IMR-90 (cell line): ENCODE measurements at regions not wholly inside any gene's neighbourhood (a gene's known extent, or its start where the extent isn't known, plus 50 kb on each side); places are given as distances from the start of the nearest gene placed in this dataset.
A peak's percentile ranks its signal among the peaks of the same experiment; 100 is the strongest.

Experiments used
- ATAC-seq: fragments of 200-7000 bp; cut with Tn5 transposase; 2 replicates; pipeline ENCODE4 v1.9.1; 2020; ENCODE audit warnings: low read depth, mild to moderate bottlenecking, moderate library complexity
- BruUV-seq: library from RNA; stranded (reverse); fragments of 400-500 nt; replicated peaks from 2 replicates; lab custom pipeline; 2021; lab: Mats Ljungman, UMichigan
- CTCF ChIA-PET: fragments of 300-600 bp; formaldehyde crosslinking; extraction: SDS; loops from one replicate; lab custom pipeline; 2021; ENCODE audit warnings: antibody characterized with exemption; lab: Yijun Ruan, JAX
- POLR2A ChIA-PET: fragments of 300-600 bp; sonication (Branson Sonifier 250); formaldehyde crosslinking; loops from one replicate; lab custom pipeline; 2022; ENCODE audit warnings: antibody characterized with exemption; ENCODE audit not compliant: unreplicated experiment; lab: Charles Lee
- DNase-seq: peaks from one replicate; pipeline ENCODE4 v3.0.0; 2013
- H2AFZ ChIP-seq: replicated peaks from 2 replicates; pipeline ENCODE3; 2013; ENCODE audit warnings: low read length, mild to moderate bottlenecking; ENCODE audit not compliant: poor library complexity
- H2AK5ac ChIP-seq: 2 replicates; pipeline ENCODE4 v1.6.1; 2013; ENCODE audit warnings: low read depth, low read length, inconsistent platforms
- H2AK9ac ChIP-seq: replicated peaks from 2 replicates; pipeline ENCODE3; 2013; ENCODE audit warnings: mild to moderate bottlenecking, low read depth, low read length, moderate library complexity; ENCODE audit not compliant: poor library complexity
- H2BK120ac ChIP-seq: 2 replicates; pipeline ENCODE4 v1.6.1; 2013; ENCODE audit warnings: low read depth, low read length, inconsistent platforms
- H2BK15ac ChIP-seq: 3 replicates; pipeline ENCODE4 v1.6.1; 2013; ENCODE audit warnings: low read depth, low read length, inconsistent platforms
- H2BK20ac ChIP-seq: 2 replicates; pipeline ENCODE4 v1.6.1; 2013; ENCODE audit warnings: low read depth, mild to moderate bottlenecking, inconsistent platforms, low read length, moderate library complexity
- H2BK5ac ChIP-seq: 2 replicates; pipeline ENCODE4 v1.6.1; 2013; ENCODE audit warnings: mild to moderate bottlenecking, low read depth, low read length, inconsistent platforms; ENCODE audit not compliant: poor library complexity, severe bottlenecking
- H3K14ac ChIP-seq: replicated peaks from 2 replicates; pipeline ENCODE4 v1.6.1; 2013; ENCODE audit warnings: low read depth, low read length, inconsistent platforms
- H3K18ac ChIP-seq: 2 replicates; pipeline ENCODE4 v1.6.1; 2013; ENCODE audit warnings: low read depth, low read length, control low read depth
- H3K23ac ChIP-seq: 2 replicates; pipeline ENCODE4 v1.6.1; 2013; ENCODE audit warnings: low read depth, low read length, inconsistent platforms
- H3K27ac ChIP-seq: 2 replicates; pipeline ENCODE4 v1.5.1; 2013; ENCODE audit warnings: mild to moderate bottlenecking, control low read depth, low read length; ENCODE audit not compliant: insufficient read depth
- H3K27me3 ChIP-seq: 2 replicates; pipeline ENCODE4 v1.6.1; 2013; ENCODE audit warnings: low read length; ENCODE audit not compliant: control insufficient read depth, insufficient read depth
- H3K36me3 ChIP-seq: 2 replicates; pipeline ENCODE4 v1.6.1; 2013; ENCODE audit warnings: low read length, mixed read lengths; ENCODE audit not compliant: control insufficient read depth, insufficient read depth
- H3K4ac ChIP-seq: 2 replicates; pipeline ENCODE4 v1.6.1; 2013; ENCODE audit warnings: low read depth, low read length, inconsistent platforms
- H3K4me1 ChIP-seq: 2 replicates; pipeline ENCODE4 v1.6.1; 2013; ENCODE audit warnings: low read length, mixed read lengths; ENCODE audit not compliant: control insufficient read depth, insufficient read depth
- H3K4me2 ChIP-seq: 2 replicates; pipeline ENCODE4 v1.6.1; 2013; ENCODE audit warnings: low read depth, mild to moderate bottlenecking, control low read depth, low read length, moderate library complexity
- H3K4me3 ChIP-seq: 2 replicates; pipeline ENCODE4 v1.5.1; 2013; ENCODE audit warnings: low read depth, mild to moderate bottlenecking, control low read depth, low read length, moderate library complexity; ENCODE audit not compliant: insufficient read depth
- H3K56ac ChIP-seq: 2 replicates; pipeline ENCODE4 v1.6.1; 2013; ENCODE audit warnings: low read length, inconsistent platforms; ENCODE audit not compliant: insufficient read depth; ENCODE audit errors: extremely low read depth
- H3K79me1 ChIP-seq, 2 experiments: 2 replicates each; pipeline ENCODE4 v1.6.1; 2013; ENCODE audit warnings: low read length in 2 of 2, inconsistent platforms in 1 of 2, low read depth in 1 of 2
- H3K9ac ChIP-seq: 2 replicates; pipeline ENCODE4 v1.6.1; 2013; ENCODE audit warnings: low read depth, low read length, control low read depth
- H3K9me1 ChIP-seq: 2 replicates; pipeline ENCODE4 v1.6.1; 2013; ENCODE audit warnings: low read length, inconsistent platforms; ENCODE audit not compliant: insufficient read depth
- H3K9me3 ChIP-seq: 2 replicates; pipeline ENCODE4 v1.6.1; 2013; ENCODE audit warnings: low read length; ENCODE audit not compliant: control insufficient read depth, insufficient read depth
- H4K20me1 ChIP-seq: 2 replicates; pipeline ENCODE4 v1.6.1; 2013; ENCODE audit warnings: low read length, inconsistent platforms; ENCODE audit not compliant: insufficient read depth
- H4K5ac ChIP-seq: 2 replicates; pipeline ENCODE4 v1.6.1; 2013; ENCODE audit warnings: mild to moderate bottlenecking, low read depth, low read length, control low read depth
- H4K8ac ChIP-seq, 2 experiments: 2 replicates each; pipeline ENCODE4 v1.6.1; 2013; ENCODE audit warnings: low read depth in 2 of 2, low read length in 2 of 2, control low read depth in 1 of 2, inconsistent platforms in 1 of 2
- H4K91ac ChIP-seq: 2 replicates; pipeline ENCODE4 v1.6.1; 2013; ENCODE audit warnings: low read depth, low read length, inconsistent platforms; ENCODE audit not compliant: insufficient read depth
- BHLHE40 ChIP-seq: fragments of 150-350 bp; IDR thresholded peaks from 2 replicates; pipeline ENCODE4 v1.6.1; 2016; ENCODE audit warnings: mild to moderate bottlenecking, low read depth, low read length
- WGBS, 2 experiments: methylation state at CpG; one replicate each; pipeline versions ENCODE4 v1.1.5 to v1.1.7; 2013; ENCODE audit warnings: missing lambda C conversion rate in 2 of 2; ENCODE audit not compliant: insufficient read length in 1 of 2; ENCODE audit errors: extremely low coverage in 2 of 2; 5-methylcytosine and 5-hydroxymethylcytosine counted together
- dilution Hi-C: fragments of 300-500 bp; cut with HindIII; formaldehyde crosslinking; loops from one replicate; pipeline ENCODE4 v1.14.3; 2018; ENCODE audit warnings: low sequenced_read_pairs; ENCODE audit not compliant: unreplicated experiment
- in situ Hi-C: fragments of 300-500 bp; cut with MboI; formaldehyde crosslinking; loops from 3 replicates; pipeline ENCODE4 v1.14.3; 2019; ENCODE audit warnings: low sequenced_read_pairs, inconsistent platforms, mixed read lengths
- intact Hi-C: fragments of 100-400 bp; cut with micrococcal nuclease; formaldehyde crosslinking; loops from 2 replicates; pipeline ENCODE4 v1.10.0; 2022
- TF ChIP-seq, protein P1 (sequence below): conservative IDR thresholded peaks from 2 replicates; pipeline ENCODE4 v1.5.1; 2012; ENCODE audit warnings: mild to moderate bottlenecking, low read depth, low read length, improper control_type of control experiment

DNA sequence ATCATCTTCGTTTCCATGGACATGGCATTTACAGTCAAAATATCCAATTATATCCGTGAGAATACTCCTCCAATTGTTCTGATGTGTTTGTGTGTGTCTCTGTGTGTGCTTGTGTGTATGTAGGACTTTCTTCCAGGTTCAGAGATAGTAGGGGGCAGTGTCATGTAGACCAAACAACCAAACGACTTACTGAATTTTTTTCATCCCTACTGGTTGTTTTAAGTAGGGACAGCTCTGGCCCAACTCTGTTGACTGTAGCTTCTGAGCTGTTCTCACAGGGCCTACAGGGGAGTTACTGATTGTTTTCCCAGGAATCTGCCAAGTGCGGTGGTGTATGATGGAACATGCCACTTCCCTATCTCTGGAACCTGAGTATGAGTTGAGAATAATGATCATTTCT lies 69.6 kb downstream of the ETAA1 start (continued):
- no peak for TF ChIP-seq BHLHE40

DNA sequence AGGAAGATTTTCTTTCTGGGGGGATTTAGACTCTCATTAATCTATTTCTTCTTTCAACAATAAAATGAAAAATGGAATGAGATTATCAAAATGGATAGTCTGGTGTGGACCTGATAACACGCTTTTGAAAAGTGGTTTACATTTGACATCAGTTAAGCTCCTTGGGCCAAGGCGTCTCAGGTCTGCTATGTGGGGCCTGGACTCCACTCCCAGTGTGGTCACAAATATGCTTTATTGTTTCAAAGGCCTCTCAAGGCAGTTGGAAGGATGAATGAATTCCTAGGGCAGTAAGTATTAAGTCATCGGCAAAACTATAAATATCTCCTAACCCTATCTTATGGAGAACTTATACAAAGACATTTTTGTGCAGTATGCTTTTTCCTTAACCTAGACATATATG lies 74.5 kb downstream of the ETAA1 start:
- H3K27ac ChIP-seq, result no peak overlapping the region
- no peak overlapping the region for H4K91ac ChIP-seq
- peak overlapping the region; percentile 46; the same call in 1 of the 2 replicates for H2BK20ac ChIP-seq
- in situ Hi-C loops, result loop anchor here (10.0 to 25.0 kb wide), 2 partner anchors 227 to 884 kb away; no protein-coding TSS in a partner anchor
- no peak overlapping the region for H3K18ac ChIP-seq
- POLR2A ChIA-PET, result no interaction called here
- no peaks in the 10 kb centered on the region for H3K4me1 ChIP-seq
- no peak overlapping the region for H4K5ac ChIP-seq
- H3K23ac ChIP-seq, result 0 out of 2 replicates have a peak overlapping the region, but pooled peaks have one; percentile 29
- no peaks in the 10 kb centered on the region for H3K9me1 ChIP-seq
- H2BK5ac ChIP-seq, result no peak overlapping the region
- H3K36me3 ChIP-seq, result no peaks in the 10 kb centered on the region
- peak overlapping the region; percentile 64 for H3K14ac ChIP-seq
- dilution Hi-C loops, result no loop called here
- H2BK120ac ChIP-seq, result 0 out of 2 replicates have a peak overlapping the region, but pooled peaks have one; percentile 32
- peak overlapping the region; percentile 82 for H2AK5ac ChIP-seq
- TF ChIP-seq, protein P1, sequence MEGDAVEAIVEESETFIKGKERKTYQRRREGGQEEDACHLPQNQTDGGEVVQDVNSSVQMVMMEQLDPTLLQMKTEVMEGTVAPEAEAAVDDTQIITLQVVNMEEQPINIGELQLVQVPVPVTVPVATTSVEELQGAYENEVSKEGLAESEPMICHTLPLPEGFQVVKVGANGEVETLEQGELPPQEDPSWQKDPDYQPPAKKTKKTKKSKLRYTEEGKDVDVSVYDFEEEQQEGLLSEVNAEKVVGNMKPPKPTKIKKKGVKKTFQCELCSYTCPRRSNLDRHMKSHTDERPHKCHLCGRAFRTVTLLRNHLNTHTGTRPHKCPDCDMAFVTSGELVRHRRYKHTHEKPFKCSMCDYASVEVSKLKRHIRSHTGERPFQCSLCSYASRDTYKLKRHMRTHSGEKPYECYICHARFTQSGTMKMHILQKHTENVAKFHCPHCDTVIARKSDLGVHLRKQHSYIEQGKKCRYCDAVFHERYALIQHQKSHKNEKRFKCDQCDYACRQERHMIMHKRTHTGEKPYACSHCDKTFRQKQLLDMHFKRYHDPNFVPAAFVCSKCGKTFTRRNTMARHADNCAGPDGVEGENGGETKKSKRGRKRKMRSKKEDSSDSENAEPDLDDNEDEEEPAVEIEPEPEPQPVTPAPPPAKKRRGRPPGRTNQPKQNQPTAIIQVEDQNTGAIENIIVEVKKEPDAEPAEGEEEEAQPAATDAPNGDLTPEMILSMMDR, result no peak
- H4K20me1 ChIP-seq, result no peaks in the 10 kb centered on the region
- no peak overlapping the region for H2AFZ ChIP-seq
- no peak overlapping the region for H3K4ac ChIP-seq
- ATAC-seq (peak; percentile 69), DNase-seq (peak; percentile 73)
- H3K56ac ChIP-seq, result no peak overlapping the region
- WGBS, 2 experiments, result no CpG with 5 or more reads among the region's 3 CpGs
- no peaks in the 10 kb centered on the region for H3K9me3 ChIP-seq
- no peak overlapping the region for H3K4me2 ChIP-seq
- no peak overlapping the region for H3K9ac ChIP-seq
- CTCF ChIA-PET, result interaction anchor here (0.6 kb wide), 1 partner anchor 1238 kb away, joined by 3 read pairs; no protein-coding TSS in a partner anchor
- no peaks in the 10 kb centered on the region for H3K27me3 ChIP-seq
- H4K8ac ChIP-seq, result no peak overlapping the region
- no peaks in the 10 kb centered on the region for H3K79me1 ChIP-seq
- H2AK9ac ChIP-seq, result no peak overlapping the region
- H3K4me3 ChIP-seq, result no peak overlapping the region
- no TSS peak for BruUV-seq
- intact Hi-C loops, result loop anchor here (10.0 kb wide), 1 partner anchor 627 kb away; no protein-coding TSS in a partner anchor
- peak overlapping the region; percentile 86; the same call in 2 of the 3 replicates for H2BK15ac ChIP-seq
